K562 (cell line): ENCODE measurements at regions not wholly inside any gene's neighbourhood (a gene's known extent, or its start where the extent isn't known, plus 50 kb on each side); places are given as distances from the start of the nearest gene placed in this dataset.

Experiments used
- ATAC-seq: fragments of 200-7000 bp; cut with Tn5 transposase; 3 replicates; pipeline ENCODE4 v1.9.1; 2020; ENCODE audit warnings: moderate library complexity
- BruUV-seq: library from RNA; stranded (reverse); fragments of 400-500 nt; replicated peaks from 2 replicates; lab custom pipeline; 2021; lab: Mats Ljungman, UMichigan
- CTCF ChIA-PET: fragments of 300-600 bp; formaldehyde crosslinking; extraction: SDS; loops from one replicate; lab custom pipeline; 2021; ENCODE audit warnings: low intra/inter-chr PET ratio; lab: Yijun Ruan, JAX
- POLR2A ChIA-PET: fragments of 300-600, 350-650 bp; sonication (Branson Sonifier 250); formaldehyde crosslinking; extraction: SDS; loops from one replicate; lab custom pipeline; 2021; ENCODE audit warnings: antibody characterized with exemption, inconsistent platforms; lab: Yijun Ruan, JAX
- DNase-seq, 4 experiments: peaks; one replicate each; pipeline versions ENCODE4 v3.0.0 to v3.0.0-alpha.2; 2011 to 2018; ENCODE audit warnings: low spot score in 3 of 4, mixed read lengths in 3 of 4; ENCODE audit errors: extremely low read depth in 1 of 4
- FAIRE-seq: peaks from 2 replicates; lab custom pipeline; 2011; peaks lifted over from hg19 to GRCh38; lab: Jason Lieb, UNC
- H2AFZ ChIP-seq: 2 replicates; pipeline ENCODE4 v1.6.0; 2011; ENCODE audit warnings: low read depth, low read length, control low read depth, inconsistent platforms
- H3K27ac ChIP-seq: fragments of 200-600 bp; 3 replicates; pipeline ENCODE4 v1.8.0; 2011; ENCODE audit warnings: low read depth, mild to moderate bottlenecking, control low read depth, inconsistent platforms, low read length, moderate library complexity, mixed read lengths; ENCODE audit errors: extremely low read depth
- H3K27me3 ChIP-seq, 2 experiments: fragments of 300-600 bp in 1 of 2; 2 replicates in 1 of 2; 3 replicates in 1 of 2; pipeline versions ENCODE4 v1.6.0 to v1.8.0; 2011; ENCODE audit warnings: inconsistent platforms in 2 of 2, low read length in 2 of 2, mild to moderate bottlenecking in 1 of 2, mixed read lengths in 1 of 2, moderate library complexity in 1 of 2; ENCODE audit not compliant: control insufficient read depth in 2 of 2, insufficient read depth in 2 of 2
- H3K36me3 ChIP-seq: fragments of 300-600 bp; 3 replicates; pipeline ENCODE4 v1.8.0; 2011; ENCODE audit warnings: mild to moderate bottlenecking, low read length, inconsistent platforms; ENCODE audit not compliant: control insufficient read depth, insufficient read depth
- H3K4me1 ChIP-seq, 2 experiments: fragments of 200-600 bp in 1 of 2; replicated peaks in 1 of 2; 2 replicates in 1 of 2; 3 replicates in 1 of 2; pipeline versions ENCODE4 v1.5.1 to v1.8.0; 2011; ENCODE audit warnings: inconsistent platforms in 2 of 2, low read length in 2 of 2, mild to moderate bottlenecking in 1 of 2, mixed read lengths in 1 of 2, moderate library complexity in 1 of 2; ENCODE audit not compliant: control insufficient read depth in 2 of 2, insufficient read depth in 2 of 2
- H3K4me2 ChIP-seq: 2 replicates; pipeline ENCODE4 v1.6.1; 2011; ENCODE audit warnings: low read length, control low read depth, inconsistent platforms, mixed read lengths; ENCODE audit not compliant: insufficient read depth
- H3K4me3 ChIP-seq: fragments of 200-600 bp; sonication (generic), shearing (Covaris generic); 2 replicates; pipeline ENCODE4 v1.5.1; 2016; ENCODE audit warnings: control low read depth, inconsistent platforms
- H3K79me2 ChIP-seq: fragments of 200-600 bp; 3 replicates; pipeline ENCODE4 v1.8.0; 2011; ENCODE audit warnings: low read length, inconsistent platforms; ENCODE audit not compliant: control insufficient read depth, insufficient read depth
- H3K9ac ChIP-seq, 2 experiments: 2 replicates each; pipeline versions ENCODE4 v1.6.0 to v1.6.1; 2011; ENCODE audit warnings: low read depth in 2 of 2, low read length in 2 of 2, control low read depth in 1 of 2, inconsistent platforms in 1 of 2, mild to moderate bottlenecking in 1 of 2, mixed read lengths in 1 of 2; ENCODE audit not compliant: insufficient read depth in 1 of 2
- H3K9me1 ChIP-seq: one replicate; pipeline ENCODE4 v1.6.0; 2011; ENCODE audit warnings: inconsistent platforms, mild to moderate bottlenecking, low read length, moderate library complexity; ENCODE audit not compliant: control insufficient read depth, insufficient read depth
- H3K9me3 ChIP-seq: replicated peaks from 2 replicates; pipeline ENCODE4 v1.5.1; 2011; ENCODE audit warnings: low read depth, low read length, inconsistent platforms; ENCODE audit not compliant: control insufficient read depth, insufficient read depth
- H4K20me1 ChIP-seq: replicated peaks from 2 replicates; pipeline ENCODE4 v1.6.1; 2011; ENCODE audit warnings: low read length, inconsistent platforms, mixed read lengths; ENCODE audit not compliant: control insufficient read depth, insufficient read depth
- BHLHE40 ChIP-seq: IDR thresholded peaks from 2 replicates; pipeline ENCODE4 v1.6.1; 2011; ENCODE audit warnings: low read length, improper control_type of control experiment
- BRD9 ChIP-seq: fragments of 450-650 bp; IDR thresholded peaks from 2 replicates; pipeline ENCODE4 v1.6.1; 2018; ENCODE audit warnings: low read depth; ENCODE audit not compliant: partially characterized antibody
- ERF ChIP-seq: fragments of 450-650 bp; formaldehyde crosslinking; IDR thresholded peaks from 2 replicates; pipeline ENCODE4 v1.4.0; 2020; ENCODE audit warnings: mild to moderate bottlenecking, mixed read lengths
- NFIC ChIP-seq: fragments of 450-650 bp; IDR thresholded peaks from 2 replicates; pipeline ENCODE4 v1.6.1; 2017; ENCODE audit warnings: mild to moderate bottlenecking, inconsistent platforms
- RBM22 ChIP-seq: fragments of 200-400 bp; formaldehyde crosslinking; IDR thresholded peaks from 2 replicates; pipeline ENCODE4 v1.6.1; 2018; ENCODE audit warnings: low read length, low read depth; ENCODE audit not compliant: poor library complexity, severe bottlenecking
- RFX1 ChIP-seq: fragments of 450-650 bp; IDR thresholded peaks from 2 replicates; pipeline ENCODE4 v1.6.1; 2016; ENCODE audit warnings: mild to moderate bottlenecking, moderate library complexity
- ZEB2 ChIP-seq: fragments of 450-650 bp; IDR thresholded peaks from 2 replicates; pipeline ENCODE4 v1.6.1; 2016
- WGBS: fragments of 100-300 bp; shearing (Covaris generic); methylation state at CpG from one replicate; pipeline ENCODE4 v1.1.6; 2016; ENCODE audit warnings: low coverage, mixed read lengths; ENCODE audit not compliant: insufficient coverage; ENCODE audit errors: missing lambda C conversion rate; 5-methylcytosine and 5-hydroxymethylcytosine counted together
- in situ Hi-C: fragments of 300-500 bp; cut with MboI; formaldehyde crosslinking; loops from 4 replicates; pipeline ENCODE4 v1.15.0; 2018; ENCODE audit warnings: inconsistent platforms, mixed read lengths
- intact Hi-C: fragments of 100-400 bp; cut with micrococcal nuclease; formaldehyde crosslinking; loops from 2 replicates; pipeline ENCODE4 v1.14.2; 2022
- TF ChIP-seq, protein P1 (sequence below): fragments of 450-650 bp; IDR thresholded peaks from 2 replicates; pipeline ENCODE4 v1.6.1; 2017; ENCODE audit warnings: antibody characterized with exemption

DNA sequence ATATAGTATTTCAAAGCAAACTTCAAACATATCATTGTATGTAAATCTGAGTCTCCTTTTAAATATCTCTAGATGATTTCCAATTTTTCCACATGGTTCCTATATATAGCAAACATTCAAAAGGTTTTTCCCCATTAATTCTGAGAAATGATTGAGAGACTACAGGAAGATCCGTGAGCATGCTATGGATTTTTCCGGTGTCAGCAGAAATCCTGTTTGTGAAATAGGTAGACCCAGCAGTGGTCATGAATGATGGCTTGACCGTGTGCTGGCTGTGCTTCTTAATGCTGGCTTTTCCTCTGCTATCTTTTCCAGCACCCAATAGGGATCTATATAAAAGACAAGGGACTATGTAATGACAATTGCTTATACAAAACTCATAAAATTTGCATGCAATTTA lies 485.3 kb downstream of the PSAT1 start (continued):
- no peak for TF ChIP-seq RBM22

DNA sequence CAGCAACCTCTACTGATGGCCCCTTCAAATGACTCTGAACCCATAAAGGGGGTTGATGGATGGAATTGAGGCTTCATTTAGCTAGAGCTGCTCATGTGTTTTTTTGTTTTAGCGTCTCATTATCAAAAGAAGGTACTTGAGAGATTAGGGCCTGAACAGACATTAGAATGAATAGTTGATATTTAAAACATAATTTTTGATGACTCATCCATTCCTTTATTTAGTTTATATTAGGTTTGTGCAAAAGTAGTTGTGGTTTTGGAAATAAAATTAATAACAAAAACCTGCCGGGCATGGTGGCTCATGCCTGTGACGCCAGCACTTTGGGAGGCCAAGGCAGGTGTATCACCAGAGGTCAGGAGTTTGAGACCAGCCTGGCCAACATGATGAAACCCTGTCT lies 485.9 kb downstream of the PSAT1 start:
- BruUV-seq, result no TSS peak
- no peaks in the 10 kb centered on the region for H3K36me3 ChIP-seq
- no peak for TF ChIP-seq ERF
- no peak for TF ChIP-seq RFX1
- TF ChIP-seq, protein P1, sequence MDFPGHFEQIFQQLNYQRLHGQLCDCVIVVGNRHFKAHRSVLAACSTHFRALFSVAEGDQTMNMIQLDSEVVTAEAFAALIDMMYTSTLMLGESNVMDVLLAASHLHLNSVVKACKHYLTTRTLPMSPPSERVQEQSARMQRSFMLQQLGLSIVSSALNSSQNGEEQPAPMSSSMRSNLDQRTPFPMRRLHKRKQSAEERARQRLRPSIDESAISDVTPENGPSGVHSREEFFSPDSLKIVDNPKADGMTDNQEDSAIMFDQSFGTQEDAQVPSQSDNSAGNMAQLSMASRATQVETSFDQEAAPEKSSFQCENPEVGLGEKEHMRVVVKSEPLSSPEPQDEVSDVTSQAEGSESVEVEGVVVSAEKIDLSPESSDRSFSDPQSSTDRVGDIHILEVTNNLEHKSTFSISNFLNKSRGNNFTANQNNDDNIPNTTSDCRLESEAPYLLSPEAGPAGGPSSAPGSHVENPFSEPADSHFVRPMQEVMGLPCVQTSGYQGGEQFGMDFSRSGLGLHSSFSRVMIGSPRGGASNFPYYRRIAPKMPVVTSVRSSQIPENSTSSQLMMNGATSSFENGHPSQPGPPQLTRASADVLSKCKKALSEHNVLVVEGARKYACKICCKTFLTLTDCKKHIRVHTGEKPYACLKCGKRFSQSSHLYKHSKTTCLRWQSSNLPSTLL, result no peak
- no peak for TF ChIP-seq ZEB2
- no peak for TF ChIP-seq BRD9
- TF ChIP-seq BHLHE40, result no peak
- no peak for TF ChIP-seq NFIC
- DNase-seq (no peak), FAIRE-seq (no peak), ATAC-seq (no peak)
- no peaks in the 10 kb centered on the region for H3K79me2 ChIP-seq
- ChIA-PET POLR2A (no interaction called here), CTCF (no interaction called here)
- no peak overlapping the region for H3K4me3 ChIP-seq
- no peaks in the 10 kb centered on the region for H3K9me1 ChIP-seq
- in situ Hi-C loops, result no loop called here
- no peaks in the 10 kb centered on the region for H4K20me1 ChIP-seq
- no peak overlapping the region for H2AFZ ChIP-seq
- intact Hi-C loops, result no loop called here
- H3K9ac ChIP-seq, result no peak overlapping the region
- H3K9me3 ChIP-seq, result no peaks in the 10 kb centered on the region
- H3K27me3 ChIP-seq, result no peaks in the 10 kb centered on the region
- H3K27ac ChIP-seq, result no peak overlapping the region
- WGBS, result 0% methylated on average over 3 of the region's 3 CpGs
- no peaks in the 10 kb centered on the region for H3K4me1 ChIP-seq
- no peak overlapping the region for H3K4me2 ChIP-seq
